Pancreas (tissue), 10 donors: ENCODE measurements at regions not wholly inside any gene's neighbourhood (a gene's known extent, or its start where the extent isn't known, plus 50 kb on each side); places are given as distances from the start of the nearest gene placed in this dataset.

ENCODE experiments used
- ATAC-seq, 4 donors: fragments of 200-7000 bp; cut with Tn5 transposase; one replicate each; pipeline versions ENCODE4 v1.8.0 to v1.9.1; 2020; ENCODE audit warnings: mild to moderate bottlenecking in 4 of 4, moderate library complexity in 4 of 4
- DNase-seq, 6 donors: peaks; one replicate each; pipeline ENCODE4 v3.0.0-alpha.2; 2020
- FAIRE-seq: peaks from 2 replicates; lab custom pipeline; 2012; peaks lifted over from hg19 to GRCh38; lab: Jason Lieb, UNC
- H3K27ac ChIP-seq, 4 donors: fragments of 200-600 bp; sonication (generic); 1 replicate in 3 of 4; 2 replicates in 1 of 4; pipeline versions ENCODE4 v1.5.0 to v1.8.0; 2020
- H3K27me3 ChIP-seq, 4 donors: fragments of 200-600 bp; one replicate each; pipeline ENCODE4 v1.8.0; 2021
- H3K36me3 ChIP-seq, 3 donors: fragments of 200-600 bp; sonication (generic) in 1 of 3; one replicate each; pipeline versions ENCODE4 v1.5.0 to v1.8.0; 2020 to 2021
- H3K4me1 ChIP-seq, 3 donors: fragments of 200-600 bp; one replicate each; pipeline ENCODE4 v1.8.0; 2021
- H3K4me3 ChIP-seq, 4 donors: fragments of 200-600 bp; sonication (generic) in 2 of 4; one replicate each; pipeline versions ENCODE4 v1.5.0 to v1.8.0; 2020 to 2021
- H3K9me3 ChIP-seq, 4 donors: fragments of 200-600 bp; one replicate each; pipeline ENCODE4 v1.8.0; 2021
- CTCF ChIP-seq, 4 donors: fragments of 200-600 bp; sonication (generic) in 3 of 4; IDR thresholded peaks; one replicate each; pipeline versions ENCODE4 v1.5.0 to v1.8.0; 2021; ENCODE audit warnings: antibody characterized with exemption in 4 of 4
- WGBS, 2 donors: extraction: QIAGEN DNeasy Blood & Tissue Kit; methylation state at CpG; one replicate each; pipeline ENCODE4 v1.1.7; 2013; 5-methylcytosine and 5-hydroxymethylcytosine counted together
- intact Hi-C, 3 donors: fragments of 100-400 bp; cut with DNase I; formaldehyde crosslinking; loops; one replicate each; pipeline versions ENCODE4 v1.11.1 to v1.14.2; 2022
- donor health status: healthy with polysubstance abuse.
- donor health status: DM: no; HTN: no; CAD: no; lungs with moderate emphysema.
- donor health status: DM: no; HTN: no; CAD: no.
- donor health status: control.
- donor health status: control.
- donor health status: Bipolar disorder and iron deficiency.
- donor health status: DM: yes; HTN: yes; CAD: no.
- donor health status: DM: no; HTN: no; CAD: no.
- donor health status: DM: no; HTN: no; CAD: no.
- donor health status: DM: yes; HTN: yes; CAD: no.

- H3K4me3 ChIP-seq = peak overlapping the region in 2 of 4 donors; percentile 18 to 27
- peaks cover 0 to 17% (median 2%) of the 10 kb centered on the region in 4 donors for H3K27me3 ChIP-seq
- WGBS, 2 donors = 22 to 27% methylated on average over 30 of the region's 30 CpGs
- DNase-seq = no peak
- no peaks in the 10 kb centered on the region for H3K9me3 ChIP-seq
- intact Hi-C loops = no loop called here
- FAIRE-seq = no peak
- H3K27ac ChIP-seq = no peak overlapping the region
- no peaks in the 10 kb centered on the region for H3K4me1 ChIP-seq
- no peak for TF ChIP-seq CTCF (IDR thresholded peaks at IDR 0.05)
- no peaks in the 10 kb centered on the region for H3K36me3 ChIP-seq
- ATAC-seq = no peak
These were observed 128.8 kb downstream of the CDH26 start for GRCh38 chr20:60086821-60087562.

- H3K27ac ChIP-seq = no peak overlapping the region
- no peak for TF ChIP-seq CTCF (IDR thresholded peaks at IDR 0.05)
- intact Hi-C loops = no loop called here
- no peaks in the 10 kb centered on the region for H3K36me3 ChIP-seq
- H3K4me1 ChIP-seq = no peaks in the 10 kb centered on the region
- peak overlapping the region in 2 of 4 donors; percentile 18 to 27 for H3K4me3 ChIP-seq
- H3K27me3 ChIP-seq = peaks cover 0 to 19% (median 2%) of the 10 kb centered on the region in 4 donors
- no peak for FAIRE-seq
- 2 to 4% methylated on average over 60 of the region's 60 CpGs for WGBS, 2 donors
- no peak for DNase-seq
- no peak for ATAC-seq
- no peaks in the 10 kb centered on the region for H3K9me3 ChIP-seq
These were observed 129.4 kb downstream of the CDH26 start for GRCh38 chr20:60087563-60088105.

- ATAC-seq = no peak
- no peak overlapping the region for H3K27ac ChIP-seq
- H3K36me3 ChIP-seq = no peaks in the 10 kb centered on the region
- H3K4me1 ChIP-seq = no peaks in the 10 kb centered on the region
- no peak for FAIRE-seq
- H3K4me3 ChIP-seq = no peak overlapping the region
- 92% methylated on average over 8 to 10 of the region's 10 CpGs for WGBS, 2 donors
- no peak for DNase-seq
- peaks cover 0 to 20% (median 2%) of the 10 kb centered on the region in 4 donors for H3K27me3 ChIP-seq
- no peaks in the 10 kb centered on the region for H3K9me3 ChIP-seq
- TF ChIP-seq CTCF (IDR thresholded peaks at IDR 0.05) = no peak
- intact Hi-C loops = no loop called here
These were observed 130.0 kb downstream of the CDH26 start for GRCh38 chr20:60088236-60088635.

- H3K27ac ChIP-seq = no peak overlapping the region
- H3K4me3 ChIP-seq = no peak overlapping the region
- no peak for TF ChIP-seq CTCF (IDR thresholded peaks at IDR 0.05)
- H3K27me3 ChIP-seq = peaks cover 0 to 25% (median 2%) of the 10 kb centered on the region in 4 donors
- H3K9me3 ChIP-seq = no peaks in the 10 kb centered on the region
- WGBS, 2 donors = 31 to 55% methylated on average over 4 of the region's 4 CpGs
- H3K36me3 ChIP-seq = no peaks in the 10 kb centered on the region
- DNase-seq (no peak), FAIRE-seq (no peak), ATAC-seq (no peak)
- intact Hi-C loops = no loop called here
- no peaks in the 10 kb centered on the region for H3K4me1 ChIP-seq
These were observed 132.4 kb downstream of the CDH26 start for GRCh38 chr20:60090631-60091030.

- Histone ChIP-seq H3K27ac (no peak overlapping the region), H3K9me3 (no peaks in the 10 kb centered on the region), H3K4me3 (no peak overlapping the region), H3K36me3 (no peaks in the 10 kb centered on the region), H3K4me1 (no peaks in the 10 kb centered on the region), H3K27me3 (peaks cover 0 to 21% (median 2%) of the 10 kb centered on the region in 4 donors)
- DNase-seq (no peak), FAIRE-seq (no peak), ATAC-seq (no peak)
- intact Hi-C loops = no loop called here
- 50 to 69% methylated on average over 5 of the region's 5 CpGs for WGBS, 2 donors
- TF ChIP-seq CTCF (IDR thresholded peaks at IDR 0.05) = no peak
These were observed 133.1 kb downstream of the CDH26 start for GRCh38 chr20:60091305-60091704.
